HUES64 (cell line): ENCODE measurements at regions not wholly inside any gene's neighbourhood (a gene's known extent, or its start where the extent isn't known, plus 50 kb on each side); places are given as distances from the start of the nearest gene placed in this dataset.

Experiments
- H3K27ac ChIP-seq: 2 replicates; pipeline ENCODE4 v1.7.0; 2013; ENCODE audit warnings: low read depth, low read length, inconsistent platforms
- H3K27me3 ChIP-seq: 2 replicates; pipeline ENCODE4 v1.6.1; 2013; ENCODE audit warnings: mild to moderate bottlenecking, low read length; ENCODE audit not compliant: insufficient read depth
- H3K36me3 ChIP-seq: 2 replicates; pipeline ENCODE4 v1.6.1; 2013; ENCODE audit warnings: mild to moderate bottlenecking, low read length; ENCODE audit not compliant: insufficient read depth
- H3K4me1 ChIP-seq: 2 replicates; pipeline ENCODE4 v1.6.1; 2013; ENCODE audit warnings: mild to moderate bottlenecking, low read length, moderate library complexity; ENCODE audit not compliant: insufficient read depth
- H3K4me3 ChIP-seq: 2 replicates; pipeline ENCODE4 v1.5.1; 2013; ENCODE audit warnings: mild to moderate bottlenecking, low read length, moderate library complexity
- H3K9ac ChIP-seq: 2 replicates; pipeline ENCODE4 v1.6.1; 2013; ENCODE audit warnings: mild to moderate bottlenecking, low read depth, low read length
- H3K9me3 ChIP-seq: 2 replicates; pipeline ENCODE4 v1.6.1; 2013; ENCODE audit warnings: low read depth, low read length; ENCODE audit not compliant: insufficient read depth
- whole genome bisulfite sequencing: fragments of 150-250, 120-280 bp; methylation state at CpG from one replicate; pipeline ENCODE4 v1.1.7; 2013; ENCODE audit warnings: missing lambda C conversion rate; 5-methylcytosine and 5-hydroxymethylcytosine counted together

DNA sequence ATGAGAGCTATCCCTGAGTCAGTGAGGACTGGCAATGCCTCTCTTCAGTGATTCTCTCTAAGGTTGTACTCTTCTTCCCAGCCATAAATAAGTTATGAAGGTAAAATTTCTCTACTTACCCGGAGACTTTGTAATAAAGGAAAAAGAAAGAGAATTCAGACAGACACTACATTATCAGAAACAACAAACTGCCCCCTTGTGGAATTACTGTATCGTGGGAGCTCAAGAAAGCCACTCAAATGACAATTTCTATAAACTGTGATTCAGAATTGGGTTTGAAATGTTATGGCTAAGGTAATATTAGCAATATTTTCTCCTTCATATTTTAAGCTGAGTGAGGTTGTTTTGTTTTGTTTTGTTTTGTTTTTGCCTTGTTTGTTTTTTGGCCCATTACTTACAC lies 155.8 kb upstream of the TANK start:
- Histone ChIP-seq H3K9ac (no peak overlapping the region), H3K9me3 (no peaks in the 10 kb centered on the region), H3K36me3 (no peaks in the 10 kb centered on the region), H3K4me3 (no peak overlapping the region), H3K27ac (no peak overlapping the region), H3K4me1 (no peaks in the 10 kb centered on the region), H3K27me3 (no peaks in the 10 kb centered on the region)
- WGBS: no CpG with 5 or more reads among the region's 2 CpGs

DNA sequence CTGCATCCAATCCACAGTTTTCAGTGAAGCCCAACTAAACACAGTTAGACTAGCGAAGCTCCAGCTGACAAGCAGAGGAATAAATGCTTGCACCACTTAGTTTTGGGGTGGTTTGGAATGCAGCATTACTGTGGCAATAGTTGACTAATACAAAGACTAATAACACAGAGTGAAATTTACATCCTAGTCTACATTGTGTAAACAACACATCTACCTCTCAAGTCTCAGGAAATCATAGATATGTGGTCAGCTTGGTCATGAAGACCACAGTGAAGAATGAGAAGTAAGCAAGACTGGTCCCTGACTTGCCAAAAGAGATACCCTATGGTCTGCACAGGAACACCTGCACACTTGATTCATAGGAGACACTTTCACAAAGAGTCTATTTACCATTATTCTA lies 155.1 kb upstream of the TANK start:
- Histone ChIP-seq H3K4me3 (no peak overlapping the region), H3K4me1 (no peaks in the 10 kb centered on the region), H3K9me3 (no peaks in the 10 kb centered on the region), H3K27me3 (no peaks in the 10 kb centered on the region), H3K9ac (no peak overlapping the region), H3K36me3 (no peaks in the 10 kb centered on the region), H3K27ac (no peak overlapping the region)
- 0% methylated on average over 1 of the region's 1 CpG for WGBS

DNA sequence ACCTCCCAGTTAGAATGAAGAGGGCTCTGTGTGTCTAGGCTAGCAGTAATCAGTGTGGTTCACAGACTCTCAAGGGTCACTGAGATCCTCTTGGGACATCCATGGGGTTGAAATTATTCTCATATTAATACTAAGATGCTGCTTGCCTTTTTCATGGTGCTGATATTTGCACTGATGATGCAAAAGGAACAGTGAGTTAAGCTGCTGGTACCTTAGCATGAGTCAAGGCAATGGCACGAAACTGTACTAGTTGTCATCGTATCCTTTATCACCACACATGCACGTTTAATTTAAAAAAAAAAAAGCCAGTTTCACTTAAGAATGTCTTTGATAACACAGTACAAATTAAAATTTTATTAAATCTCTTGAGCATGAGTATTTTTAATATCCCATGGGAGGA lies 151.9 kb upstream of the TANK start:
- no peaks in the 10 kb centered on the region for H3K4me1 ChIP-seq
- 95% methylated on average over 3 of the region's 3 CpGs for WGBS
- no peaks in the 10 kb centered on the region for H3K36me3 ChIP-seq
- H3K9me3 ChIP-seq: no peaks in the 10 kb centered on the region
- H3K27me3 ChIP-seq: no peaks in the 10 kb centered on the region
- no peak overlapping the region for H3K9ac ChIP-seq
- H3K4me3 ChIP-seq: no peak overlapping the region
- no peak overlapping the region for H3K27ac ChIP-seq

DNA sequence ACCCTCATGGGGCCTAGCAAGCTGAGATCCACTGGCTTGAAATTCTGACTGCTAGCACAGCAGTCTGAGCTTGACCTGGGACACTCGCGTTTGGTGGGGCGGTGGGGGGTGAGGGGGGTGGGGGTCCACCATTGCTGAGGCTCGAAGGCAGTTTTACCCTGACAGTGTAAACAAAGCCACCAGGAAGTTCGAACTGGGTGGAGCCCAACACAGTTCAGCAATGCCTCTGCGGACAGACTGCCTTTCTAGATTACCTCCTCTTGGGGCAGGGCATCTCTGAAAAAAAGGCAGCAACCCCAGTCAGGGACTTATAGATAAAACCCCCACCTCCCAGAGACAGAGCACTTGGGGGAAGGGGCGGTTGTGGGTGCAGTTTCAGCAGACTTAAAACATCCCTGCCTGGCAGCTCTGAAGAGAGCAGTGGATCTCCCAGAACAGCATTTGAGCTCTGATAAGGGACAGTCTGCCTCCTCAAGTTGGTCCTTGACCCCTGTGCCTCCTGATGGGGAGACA lies 149.7 kb upstream of the TANK start:
- Histone ChIP-seq H3K9me3 (no peaks in the 10 kb centered on the region), H3K36me3 (no peaks in the 10 kb centered on the region), H3K27ac (no peak overlapping the region), H3K4me3 (no peak overlapping the region), H3K9ac (no peak overlapping the region), H3K4me1 (no peaks in the 10 kb centered on the region), H3K27me3 (no peaks in the 10 kb centered on the region)
- WGBS: 69% methylated on average over 4 of the region's 7 CpGs

DNA sequence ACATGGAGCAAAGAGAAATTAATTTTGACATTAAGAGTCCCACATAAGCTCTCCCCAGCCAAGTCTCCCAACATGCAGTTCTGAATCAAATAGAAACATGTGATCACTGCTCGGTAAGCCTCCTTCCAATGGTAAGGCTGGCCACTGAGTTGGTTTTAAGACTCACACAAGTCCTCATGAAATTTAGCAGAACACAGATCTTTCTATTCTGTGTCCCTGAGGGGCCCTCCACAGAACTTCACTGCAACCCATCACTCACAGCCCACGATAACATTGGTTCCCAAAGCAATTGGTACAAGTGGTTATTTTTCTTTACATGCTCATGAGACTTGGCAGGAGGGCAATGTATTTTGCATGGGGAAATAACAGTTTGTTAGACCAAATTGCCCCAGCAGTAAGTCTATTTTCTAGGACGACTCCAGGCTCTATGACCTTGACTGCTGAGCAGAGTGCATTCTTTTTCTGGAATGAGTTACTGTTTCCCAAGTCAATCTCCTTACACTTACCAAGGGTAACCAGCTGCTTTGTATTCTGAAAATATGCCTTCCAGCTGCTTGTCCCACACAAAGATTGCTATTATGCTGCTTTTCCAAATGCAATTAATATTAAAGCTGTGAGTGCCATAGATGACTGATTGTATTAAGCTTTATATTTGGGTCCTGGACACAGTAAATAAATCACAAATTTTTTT lies 142.3 kb upstream of the TANK start:
- Histone ChIP-seq H3K9ac (no peak overlapping the region), H3K9me3 (no peaks in the 10 kb centered on the region), H3K27me3 (no peaks in the 10 kb centered on the region), H3K36me3 (no peaks in the 10 kb centered on the region), H3K4me3 (no peak overlapping the region), H3K4me1 (no peaks in the 10 kb centered on the region), H3K27ac (no peak overlapping the region)
- 82% methylated on average over 3 of the region's 3 CpGs for WGBS

DNA sequence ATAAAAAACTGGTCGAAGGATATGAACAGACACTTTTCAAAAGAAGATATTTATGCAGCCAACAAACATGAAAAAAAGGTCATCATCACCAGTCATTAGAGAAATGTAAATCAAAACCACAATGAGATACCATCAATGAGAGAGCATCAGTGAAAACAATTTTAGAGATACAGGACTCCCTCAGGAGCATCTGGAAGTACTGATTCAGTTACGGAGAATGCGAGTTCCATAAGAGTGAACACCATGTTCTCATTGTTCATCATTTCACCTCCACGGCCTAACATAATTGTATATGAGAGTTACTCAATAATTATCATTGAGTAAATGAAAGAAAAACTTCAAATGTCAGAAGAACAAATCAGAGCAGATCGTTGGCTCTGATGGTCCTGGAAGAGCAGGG lies 140.9 kb upstream of the TANK start:
- no peak overlapping the region for H3K27ac ChIP-seq
- H3K9ac ChIP-seq: no peak overlapping the region
- H3K4me3 ChIP-seq: no peak overlapping the region
- H3K9me3 ChIP-seq: no peaks in the 10 kb centered on the region
- H3K27me3 ChIP-seq: no peaks in the 10 kb centered on the region
- WGBS: 70% methylated on average over 4 of the region's 5 CpGs
- H3K36me3 ChIP-seq: no peaks in the 10 kb centered on the region
- no peaks in the 10 kb centered on the region for H3K4me1 ChIP-seq

DNA sequence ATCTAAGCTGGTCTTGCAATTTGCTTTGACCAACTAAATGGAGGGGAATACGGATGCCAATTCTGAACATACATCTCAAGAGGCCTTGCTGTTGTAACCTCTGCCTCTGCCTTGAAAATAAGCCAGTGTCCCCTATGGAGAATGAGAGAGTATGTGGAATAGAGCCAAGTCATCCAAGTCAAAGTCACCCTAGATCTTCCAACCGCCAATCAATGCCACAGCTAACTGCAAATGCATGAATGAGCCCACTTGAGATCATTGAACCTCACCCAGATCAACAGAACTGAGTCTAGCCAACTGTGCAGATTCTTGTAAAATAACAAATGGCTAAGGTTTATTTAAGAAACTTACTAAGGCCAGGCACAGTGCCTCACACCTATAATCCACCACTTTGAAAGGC lies 139.8 kb upstream of the TANK start:
- Histone ChIP-seq H3K4me3 (no peak overlapping the region), H3K27me3 (no peaks in the 10 kb centered on the region), H3K27ac (no peak overlapping the region), H3K9me3 (no peaks in the 10 kb centered on the region), H3K9ac (no peak overlapping the region), H3K4me1 (no peaks in the 10 kb centered on the region), H3K36me3 (no peaks in the 10 kb centered on the region)
- 91% methylated on average over 2 of the region's 2 CpGs for WGBS

DNA sequence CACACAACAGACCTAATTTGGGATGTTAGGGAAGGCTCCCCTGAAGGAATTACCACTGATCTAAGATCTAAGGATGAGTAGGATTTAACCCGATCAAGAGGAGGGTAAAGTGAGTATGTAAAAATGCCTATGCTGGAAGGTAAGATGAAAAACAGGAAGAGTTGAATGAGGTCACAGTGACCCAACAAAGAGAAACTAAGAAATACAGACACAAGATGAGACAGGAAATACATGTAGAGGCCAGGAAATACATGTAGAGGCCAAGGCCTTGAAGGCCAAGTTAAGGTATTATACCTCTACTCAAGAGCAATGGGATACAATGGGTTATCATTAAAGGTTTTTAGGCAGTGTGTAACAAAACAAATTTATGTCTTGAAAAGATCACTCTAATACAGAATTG lies 131.6 kb upstream of the TANK start:
- no peaks in the 10 kb centered on the region for H3K4me1 ChIP-seq
- H3K9me3 ChIP-seq: no peaks in the 10 kb centered on the region
- H3K36me3 ChIP-seq: no peaks in the 10 kb centered on the region
- no peak overlapping the region for H3K27ac ChIP-seq
- 96% methylated on average over 1 of the region's 1 CpG for WGBS
- H3K4me3 ChIP-seq: no peak overlapping the region
- H3K9ac ChIP-seq: no peak overlapping the region
- H3K27me3 ChIP-seq: no peaks in the 10 kb centered on the region

DNA sequence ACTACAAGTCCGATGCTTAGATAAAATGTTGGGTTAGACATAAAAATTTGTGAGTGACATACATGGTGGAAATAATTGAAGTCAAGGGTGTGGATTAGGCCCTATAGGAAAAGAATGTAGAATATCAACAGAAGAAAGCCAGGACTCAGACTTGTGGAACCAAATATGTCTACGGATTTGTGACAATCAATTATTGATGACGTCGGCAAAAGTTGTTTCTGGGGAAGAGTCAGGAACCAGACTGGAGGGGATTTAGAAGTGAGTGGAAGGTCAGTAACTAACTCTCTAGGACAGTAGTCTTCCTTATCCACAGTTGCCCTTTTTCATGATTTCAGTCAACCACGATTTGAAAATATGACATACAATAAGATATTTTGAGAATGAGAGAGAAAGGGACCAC lies 130.9 kb upstream of the TANK start:
- WGBS: 95% methylated on average over 4 of the region's 5 CpGs
- H3K9ac ChIP-seq: no peak overlapping the region
- no peaks in the 10 kb centered on the region for H3K27me3 ChIP-seq
- no peak overlapping the region for H3K4me3 ChIP-seq
- no peaks in the 10 kb centered on the region for H3K36me3 ChIP-seq
- H3K4me1 ChIP-seq: no peaks in the 10 kb centered on the region
- H3K27ac ChIP-seq: no peak overlapping the region
- no peaks in the 10 kb centered on the region for H3K9me3 ChIP-seq

DNA sequence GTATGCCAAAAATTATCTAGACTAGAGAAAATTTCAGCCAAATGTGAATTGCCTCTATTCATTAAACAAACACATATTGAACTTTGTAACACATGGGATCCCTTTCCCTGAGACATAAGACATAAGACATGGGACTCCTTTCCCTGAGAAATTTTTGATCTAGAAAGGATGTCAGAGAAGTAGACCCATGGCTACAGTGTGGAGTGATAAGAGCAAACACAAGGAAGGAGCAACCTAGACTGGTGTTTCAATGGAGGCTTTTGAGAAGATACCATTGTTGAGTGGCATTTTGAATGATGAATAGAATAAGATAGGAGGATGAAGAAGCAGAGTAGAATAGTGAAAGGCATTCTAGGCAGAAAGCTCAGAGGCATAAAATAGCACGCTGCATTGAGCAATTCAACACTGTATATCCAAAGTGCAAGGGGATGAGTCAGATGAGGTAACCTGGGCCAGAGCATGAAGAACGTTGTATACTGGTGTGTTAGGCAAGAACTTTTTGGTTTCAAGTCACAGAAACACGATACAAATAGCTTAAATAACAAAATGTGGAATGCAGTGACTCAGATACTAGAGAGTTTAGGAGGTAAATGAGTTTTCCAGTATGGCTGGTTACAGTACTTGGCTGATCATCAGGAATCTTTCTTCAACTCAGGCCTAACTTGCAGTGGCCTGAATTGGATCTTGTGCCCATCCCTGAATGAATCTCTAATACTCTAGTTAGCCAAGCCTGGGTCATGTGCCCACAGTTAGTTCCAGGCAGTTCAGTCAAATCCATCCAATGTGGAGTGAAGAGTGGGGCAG lies 129.8 kb upstream of the TANK start:
- Histone ChIP-seq H3K27ac (no peak overlapping the region), H3K4me1 (no peaks in the 10 kb centered on the region), H3K9ac (no peak overlapping the region), H3K36me3 (no peaks in the 10 kb centered on the region), H3K9me3 (no peaks in the 10 kb centered on the region), H3K4me3 (no peak overlapping the region), H3K27me3 (no peaks in the 10 kb centered on the region)
- 86% methylated on average over 3 of the region's 3 CpGs for WGBS

DNA sequence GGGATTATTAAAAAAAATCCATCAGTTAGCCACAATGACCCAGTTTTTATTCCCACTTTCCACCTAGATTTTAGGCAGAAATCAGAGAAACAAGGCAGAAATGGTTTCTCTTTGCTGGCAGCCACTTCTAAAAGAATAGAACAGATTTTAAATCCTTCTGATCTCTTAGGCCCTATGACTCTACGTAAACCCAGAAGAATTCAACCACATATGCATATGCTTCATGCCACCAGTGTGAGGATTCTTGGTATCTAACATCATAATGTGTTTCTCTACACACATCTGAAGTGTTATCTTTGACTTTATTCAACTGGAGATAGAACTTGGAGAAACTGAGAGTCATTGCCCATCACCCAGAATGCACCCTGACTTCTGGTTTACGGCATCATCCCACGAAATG lies 128.7 kb upstream of the TANK start:
- H3K9ac ChIP-seq: no peak overlapping the region
- H3K9me3 ChIP-seq: no peaks in the 10 kb centered on the region
- H3K27me3 ChIP-seq: no peaks in the 10 kb centered on the region
- H3K27ac ChIP-seq: no peak overlapping the region
- no peak overlapping the region for H3K4me3 ChIP-seq
- no peaks in the 10 kb centered on the region for H3K36me3 ChIP-seq
- WGBS: 99% methylated on average over 3 of the region's 3 CpGs
- no peaks in the 10 kb centered on the region for H3K4me1 ChIP-seq
